ENCODE measurements at regions not wholly inside any gene's neighbourhood (a gene's known extent, or its start where the extent isn't known, plus 50 kb on each side); places are given as distances from the start of the nearest gene placed in this dataset.

- no peak for DNase-seq
Observed at GRCh38 chr9:130782886-130783530, 52.0 kb upstream of the ABL1 start.

- no peak for DNase-seq
Observed at GRCh38 chr9:130785053-130785452, 50.0 kb upstream of the ABL1 start.
